GM18873 (cell line): ENCODE measurements at regions not wholly inside any gene's neighbourhood (a gene's known extent, or its start where the extent isn't known, plus 50 kb on each side); places are given as distances from the start of the nearest gene placed in this dataset.
A peak's percentile ranks its signal among the peaks of the same experiment; 100 is the strongest.

Experiments used
- ATAC-seq: cut with Tn5 transposase; IDR thresholded peaks from one replicate; pipeline ENCODE4 v1.9.1; 2021; ENCODE audit warnings: mild to moderate bottlenecking, moderate library complexity, moderate number of reproducible peaks; ENCODE audit not compliant: unreplicated experiment, low FRiP score

DNA sequence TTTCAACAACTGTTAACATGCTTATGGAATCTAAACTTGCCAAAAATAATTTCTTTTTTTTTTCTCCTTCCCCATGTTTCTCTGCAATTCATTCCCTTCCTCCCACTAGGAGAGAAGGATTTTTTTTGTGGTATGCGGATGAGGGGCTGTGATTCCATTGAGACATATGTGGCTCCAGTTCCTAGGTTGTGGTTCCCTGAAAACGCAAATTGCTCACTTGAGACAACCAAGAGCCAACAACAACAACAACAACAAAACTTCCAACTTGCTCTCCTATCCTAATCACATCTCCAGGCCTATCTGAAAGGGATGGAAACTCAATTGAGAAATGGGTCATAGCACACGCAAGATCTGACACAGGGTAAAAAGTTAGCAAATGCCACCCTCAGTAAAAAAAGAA lies 406.5 kb upstream of the TGFBR2 start:
- no peak for ATAC-seq

GRCh38 chr3:30201715-30202114 lies 404.7 kb upstream of the TGFBR2 start:
- ATAC-seq = no peak

- no peak for ATAC-seq
Measured at GRCh38 chr3:30203301-30203700, 403.1 kb upstream of the TGFBR2 start.

DNA sequence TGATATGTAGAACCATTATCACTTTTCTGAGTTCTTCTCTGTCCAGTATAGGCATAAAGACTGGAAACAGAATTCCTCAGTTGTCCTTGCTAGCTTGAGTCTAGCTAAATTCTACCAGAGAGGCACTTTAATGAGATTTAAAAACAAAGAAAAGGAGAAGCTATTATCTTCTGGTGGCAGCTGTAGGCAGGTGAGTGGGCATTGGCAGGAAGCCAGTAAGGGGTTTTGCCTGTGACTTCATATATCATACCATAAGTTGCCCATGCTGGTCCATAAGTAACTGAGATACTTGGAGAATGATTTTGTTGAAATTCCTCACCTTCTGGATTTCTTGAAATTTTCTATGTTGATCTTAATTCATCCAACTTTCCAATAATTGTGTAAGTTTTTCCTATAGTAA lies 402.3 kb upstream of the TGFBR2 start:
- no peak for ATAC-seq

DNA sequence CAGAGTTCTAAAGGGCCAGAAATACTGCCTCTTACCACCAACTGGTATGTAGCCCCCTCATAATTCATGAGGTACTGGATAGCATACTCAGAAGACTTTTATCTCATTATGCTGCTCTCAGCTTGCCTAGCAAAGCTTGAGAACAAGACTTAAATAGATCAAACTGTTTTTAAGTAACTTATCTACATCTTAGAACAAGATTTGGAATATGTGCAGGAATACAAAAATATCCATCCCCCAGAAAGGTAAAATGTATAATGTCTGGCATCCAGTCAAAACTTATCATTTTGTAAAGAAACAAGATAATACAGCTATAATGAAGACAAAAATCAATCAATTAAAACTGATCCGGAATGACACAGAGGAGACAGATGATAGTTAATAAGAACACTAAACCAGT lies 400.4 kb upstream of the TGFBR2 start:
- no peak for ATAC-seq

GRCh38 chr3:30221619-30222018 lies 384.8 kb upstream of the TGFBR2 start:
- no peak for ATAC-seq

GRCh38 chr3:30222441-30222840 lies 384.0 kb upstream of the TGFBR2 start:
- no peak for ATAC-seq

DNA sequence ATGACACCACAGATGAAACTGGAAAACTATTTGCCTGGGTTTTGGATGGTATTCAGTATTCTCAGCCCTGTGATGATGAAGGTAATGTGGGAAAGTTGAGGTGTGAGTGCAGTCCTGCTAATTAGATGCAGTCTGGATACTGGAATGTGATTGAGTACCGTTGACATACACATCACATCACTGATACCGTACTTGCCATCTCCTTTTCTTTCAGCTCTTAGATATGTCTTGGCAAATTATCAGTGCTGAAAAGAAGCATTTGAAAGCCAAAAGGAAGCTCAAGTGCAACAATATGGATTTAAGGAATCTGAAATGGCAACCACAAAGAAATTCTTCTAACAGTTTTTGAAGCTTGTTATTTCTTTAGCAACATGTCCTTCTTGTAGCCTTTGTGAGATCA lies 381.4 kb upstream of the TGFBR2 start:
- no peak for ATAC-seq

DNA sequence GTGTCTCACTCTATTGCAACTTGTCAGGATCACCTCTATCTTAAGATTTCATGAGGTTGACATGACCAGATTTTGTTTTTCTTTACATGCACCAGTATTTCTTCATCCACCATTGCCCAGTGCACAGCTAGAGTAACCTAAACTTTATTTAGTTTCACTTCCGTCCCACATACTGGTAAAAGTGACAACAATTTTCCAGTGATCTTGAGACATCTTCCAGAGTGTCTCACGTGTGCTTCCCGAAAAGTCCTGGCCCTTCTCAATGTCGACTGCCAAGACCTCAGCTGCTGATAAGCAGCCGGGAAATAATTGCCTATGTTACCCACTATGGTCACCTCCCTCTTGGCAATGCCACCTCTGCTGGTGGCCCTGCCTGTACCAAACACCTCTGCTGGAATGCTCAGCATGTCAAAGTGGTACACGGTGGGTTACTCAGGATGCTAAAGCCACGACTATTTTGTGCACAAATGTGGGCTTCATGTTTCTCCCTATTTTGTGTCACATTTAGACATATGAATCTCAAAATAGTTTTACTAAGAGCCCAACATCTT lies 379.7 kb upstream of the TGFBR2 start:
- ATAC-seq = no peak

GRCh38 chr3:30227571-30228301 lies 378.7 kb upstream of the TGFBR2 start:
- ATAC-seq = no peak

- no peak for ATAC-seq
Measured at GRCh38 chr3:30228302-30228631, 378.1 kb upstream of the TGFBR2 start.

- no peak for ATAC-seq
Measured at GRCh38 chr3:30231277-30232141, 374.9 kb upstream of the TGFBR2 start.

DNA sequence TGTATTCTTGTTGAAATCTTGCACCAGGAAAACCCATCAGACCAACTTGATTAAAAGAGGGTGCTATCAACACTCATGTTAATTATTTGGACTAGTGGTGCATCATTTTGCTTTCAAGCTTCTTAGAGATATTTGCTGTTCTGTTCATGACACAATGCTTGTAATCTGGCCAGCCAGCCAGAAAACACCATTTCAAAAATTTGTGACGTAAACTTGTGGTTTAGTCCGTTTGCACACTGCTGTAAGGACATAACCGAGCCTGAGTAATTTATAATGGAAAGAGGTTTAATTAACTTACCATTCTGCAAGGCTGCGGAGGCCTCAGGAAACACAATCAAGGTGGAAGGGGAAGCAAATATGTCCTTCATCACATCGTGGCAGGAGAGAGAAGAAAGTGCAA lies 374.3 kb upstream of the TGFBR2 start:
- no peak for ATAC-seq

DNA sequence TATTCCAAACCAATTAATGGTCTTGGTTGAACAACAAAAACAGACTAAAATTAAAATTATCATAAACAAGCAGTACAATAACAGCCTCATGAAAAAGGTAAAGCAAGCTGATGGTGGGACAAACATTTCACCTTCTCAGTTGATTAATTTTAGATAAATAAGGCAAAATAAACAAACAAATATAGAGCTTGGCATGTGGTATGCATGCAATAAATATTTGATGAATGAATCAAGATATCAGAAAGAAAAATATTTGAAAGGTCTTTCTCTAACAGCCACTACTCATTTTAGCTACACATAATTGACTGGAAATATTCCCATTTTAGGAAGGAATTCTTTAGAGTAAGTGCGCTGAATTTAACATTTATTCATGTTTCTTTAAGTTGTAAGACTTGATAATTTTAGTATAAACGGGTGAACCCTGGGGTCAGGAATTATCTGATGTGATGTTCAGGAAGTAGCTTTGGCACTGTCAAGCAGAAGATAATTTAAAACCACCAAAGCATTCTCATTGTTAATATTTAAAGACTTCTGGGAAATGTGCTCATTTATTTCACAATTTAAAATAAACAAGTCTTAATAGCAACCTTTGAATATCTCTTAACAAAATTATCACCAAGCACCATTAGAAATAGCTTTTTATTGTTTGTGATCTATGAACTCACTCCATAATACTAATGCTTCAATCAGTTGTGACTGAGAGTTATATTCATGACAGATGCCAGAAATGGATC lies 372.3 kb upstream of the TGFBR2 start:
- ATAC-seq = no peak

DNA sequence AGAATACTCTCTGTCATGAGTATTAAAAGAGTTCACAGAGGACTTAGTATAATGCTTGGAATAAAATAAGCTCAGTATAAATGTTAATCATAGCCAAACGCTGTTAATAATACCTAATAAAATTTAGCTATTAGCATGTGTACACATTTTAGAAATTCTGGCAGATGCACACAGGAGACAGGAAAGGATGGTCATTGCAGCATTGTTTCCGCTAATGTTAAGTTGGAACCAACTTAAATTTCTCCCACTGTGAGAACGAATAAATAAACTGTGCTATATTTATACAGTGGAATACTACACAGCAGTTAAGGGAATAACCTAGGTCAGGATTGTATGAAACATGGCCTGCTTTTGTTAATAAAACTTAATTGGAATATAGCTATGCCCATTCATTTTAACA lies 370.4 kb upstream of the TGFBR2 start:
- ATAC-seq = no peak

- no peak for ATAC-seq
Measured at GRCh38 chr3:30241721-30242120, 364.7 kb upstream of the TGFBR2 start.

DNA sequence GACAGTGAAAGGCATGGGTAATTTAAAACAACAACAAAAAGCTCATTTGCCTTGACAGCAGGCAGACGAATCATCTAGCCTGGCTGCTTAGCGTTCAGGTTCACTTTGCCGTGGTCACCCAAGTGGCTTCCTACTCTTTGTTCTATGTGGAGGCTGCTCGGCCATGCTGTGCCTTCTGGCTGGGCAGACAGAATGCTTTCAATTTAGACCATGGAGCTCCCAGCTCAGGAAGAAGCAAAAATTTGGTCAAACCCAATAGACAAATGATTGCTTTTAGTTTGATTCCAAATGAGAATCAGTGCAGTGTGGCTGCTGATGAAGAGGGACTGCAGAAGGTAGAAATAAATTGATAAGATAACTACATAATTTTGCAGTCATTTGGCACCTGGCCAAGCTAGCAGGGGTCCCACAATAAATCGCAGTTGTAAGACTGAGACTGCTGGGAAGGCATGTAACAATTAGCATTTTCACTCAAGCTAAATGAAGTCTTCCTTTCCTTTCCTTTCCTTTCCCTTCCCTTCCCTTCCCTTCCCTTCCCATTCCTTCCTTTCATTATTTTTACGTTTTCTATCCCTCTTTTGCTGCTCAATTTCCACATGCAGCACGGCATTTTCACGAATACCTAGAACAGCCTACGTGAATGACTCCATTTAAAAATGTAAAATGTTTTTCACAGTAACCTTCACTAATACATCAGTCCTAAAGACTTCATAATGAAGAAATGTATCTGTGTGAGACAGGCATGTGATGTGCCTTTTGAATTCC lies 360.4 kb upstream of the TGFBR2 start:
- ATAC-seq = no peak

DNA sequence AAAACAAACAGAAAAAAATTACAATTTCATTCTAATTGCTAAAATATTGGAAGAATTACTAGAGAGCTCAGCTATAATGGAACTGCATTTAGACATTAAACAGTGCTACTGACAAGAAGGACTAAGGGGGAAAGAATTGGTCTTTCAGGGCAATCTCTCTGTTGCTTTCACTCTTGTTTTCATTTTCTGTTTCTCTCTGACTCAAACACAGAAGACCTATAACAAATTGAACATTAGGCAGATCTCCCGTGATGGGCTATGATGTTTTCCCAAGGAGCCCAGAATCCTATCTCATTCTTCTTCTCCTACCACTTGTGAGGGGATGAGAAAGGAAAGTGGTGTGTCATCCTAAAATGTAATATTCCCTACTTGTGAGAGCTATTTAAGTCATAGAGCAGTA lies 358.0 kb upstream of the TGFBR2 start:
- peak; percentile 71 for ATAC-seq

DNA sequence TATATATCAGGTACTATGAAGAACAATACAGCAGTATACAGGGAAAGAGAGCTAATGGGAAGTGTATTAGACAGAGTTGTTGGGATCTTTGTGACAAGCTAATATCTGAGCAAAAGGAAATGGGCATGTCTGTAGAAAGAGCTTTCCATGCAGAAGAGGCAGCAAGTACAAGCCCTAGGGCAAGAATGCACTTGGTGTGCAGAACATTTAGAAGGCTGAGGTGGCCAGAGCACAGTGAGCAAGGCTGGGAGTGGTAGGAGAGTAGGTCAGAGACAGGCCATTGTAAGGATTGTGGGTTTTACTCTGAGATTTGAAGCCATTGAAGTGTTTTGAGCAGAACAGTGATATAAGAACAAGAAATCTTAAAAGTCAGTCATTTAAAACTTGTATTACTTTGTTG lies 353.9 kb upstream of the TGFBR2 start:
- ATAC-seq = no peak

DNA sequence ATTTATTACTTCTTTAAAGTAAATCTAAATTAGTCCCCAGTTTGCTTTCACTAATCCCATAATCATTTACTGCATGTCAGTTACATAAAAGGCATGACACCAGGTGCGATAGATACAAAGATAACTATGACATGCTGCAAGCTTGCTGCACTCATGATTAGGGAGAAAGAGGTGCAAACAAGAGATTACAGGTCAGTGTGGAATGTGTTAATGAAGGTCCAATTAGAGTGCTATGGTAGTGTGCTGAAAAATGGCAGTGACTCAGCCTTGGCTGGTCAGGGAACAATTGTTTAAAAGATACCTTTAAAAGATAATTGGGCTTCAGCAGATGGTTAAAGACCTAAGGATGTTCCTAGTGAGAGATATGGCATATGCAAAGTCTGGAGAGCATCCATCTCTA lies 352.6 kb upstream of the TGFBR2 start:
- ATAC-seq = no peak
